CD4-positive, alpha-beta T cell treated with Interleukin-21 for 1 hour (primary cell): ENCODE measurements at regions not wholly inside any gene's neighbourhood (a gene's known extent, or its start where the extent isn't known, plus 50 kb on each side); places are given as distances from the start of the nearest gene placed in this dataset.
"Not testable (repeated sequence)": the region's sequence is repeated elsewhere in the genome, so short reads cannot be mapped to it uniquely, and the experiment has no call there.

ENCODE experiments used
- DNase-seq: peaks from one replicate; pipeline ENCODE4 v3.0.0-alpha.2; 2020

GRCh38 chr2:215577356-215577755 lies 141.5 kb upstream of the FN1 start:
- DNase-seq: no peak

DNA sequence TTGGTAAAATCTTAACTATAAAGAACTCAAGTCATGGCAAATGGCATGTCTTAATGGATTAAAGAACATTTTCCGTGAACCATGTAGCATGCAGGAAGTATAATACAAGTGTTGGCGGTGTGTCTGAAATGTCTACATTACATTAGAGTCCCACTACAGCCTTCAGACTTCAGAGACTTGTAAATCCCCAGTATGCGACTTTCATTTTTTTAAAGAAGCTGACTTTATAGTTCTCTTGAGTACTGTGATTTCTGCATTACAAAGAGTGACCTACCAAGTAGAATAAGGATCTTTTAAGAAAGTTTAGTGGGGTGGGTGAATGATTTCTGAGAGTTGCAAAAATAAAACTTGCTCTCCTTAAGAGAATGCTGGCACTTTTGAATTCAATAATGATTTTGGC lies 140.7 kb upstream of the FN1 start:
- DNase-seq: no peak

DNA sequence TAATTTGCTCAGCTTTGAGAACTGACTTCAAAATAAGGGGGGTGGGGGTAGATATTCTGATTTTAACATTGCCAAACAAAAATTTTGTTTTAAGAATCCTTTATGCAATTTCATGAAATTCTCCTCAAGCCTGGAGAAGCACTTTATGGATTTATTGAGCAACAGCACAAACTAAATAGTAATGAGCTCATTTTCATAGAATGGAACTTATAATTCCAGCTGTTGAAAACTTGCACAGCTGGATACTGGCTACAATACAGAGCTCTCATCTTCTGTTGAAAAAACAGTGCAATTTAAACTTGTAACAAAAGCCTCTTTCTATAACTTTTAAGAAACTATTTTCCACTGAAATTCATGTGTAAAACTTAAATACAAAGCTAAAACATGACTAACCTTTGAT lies 137.6 kb upstream of the FN1 start:
- DNase-seq: no peak

- no peak for DNase-seq
Observed at GRCh38 chr2:215572341-215572848, 136.5 kb upstream of the FN1 start.

DNA sequence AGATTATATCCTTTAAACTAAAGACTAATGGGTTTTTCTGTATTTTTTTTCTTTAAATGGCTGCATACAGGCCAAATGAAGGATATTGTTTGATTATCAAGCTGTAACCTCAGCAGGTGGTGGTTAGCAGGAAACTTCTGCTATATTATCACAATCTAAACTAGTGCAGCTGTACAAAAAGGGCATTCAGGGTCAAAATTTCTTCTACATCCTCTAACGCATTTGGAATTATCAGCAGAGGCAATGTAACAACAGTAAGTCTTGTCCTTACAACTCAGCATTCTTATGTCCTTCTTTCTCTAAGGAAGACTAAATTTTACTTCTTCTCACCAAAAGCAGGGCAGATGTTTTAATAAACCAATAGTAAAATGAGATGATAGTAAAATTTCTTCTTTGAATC lies 135.8 kb upstream of the FN1 start:
- DNase-seq: no peak

GRCh38 chr2:215567504-215567903 lies 131.6 kb upstream of the FN1 start:
- no peak for DNase-seq

GRCh38 chr2:215565897-215566296 lies 130.0 kb upstream of the FN1 start:
- no peak for DNase-seq

- no peak for DNase-seq
Observed at GRCh38 chr2:215557701-215558100, 121.8 kb upstream of the FN1 start.

DNA sequence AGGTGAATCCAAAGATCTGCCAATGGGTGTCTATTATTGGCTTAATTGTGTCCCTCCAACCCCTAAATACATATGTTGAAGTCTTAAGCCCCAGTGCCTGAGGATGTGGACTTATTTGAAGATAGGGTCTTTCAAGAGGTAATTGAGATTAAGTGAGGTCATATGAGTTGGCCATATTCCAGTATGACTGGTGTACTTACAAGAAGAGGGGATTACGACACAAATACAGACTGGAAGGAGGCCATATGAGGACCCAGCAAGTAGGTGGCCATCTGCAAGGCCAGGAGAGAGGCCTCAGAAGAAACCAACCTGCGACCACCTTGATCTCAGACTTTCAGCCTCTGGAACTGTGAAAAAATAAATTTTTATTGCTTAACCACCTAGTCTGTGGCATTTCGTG lies 121.1 kb upstream of the FN1 start:
- DNase-seq: no peak

DNA sequence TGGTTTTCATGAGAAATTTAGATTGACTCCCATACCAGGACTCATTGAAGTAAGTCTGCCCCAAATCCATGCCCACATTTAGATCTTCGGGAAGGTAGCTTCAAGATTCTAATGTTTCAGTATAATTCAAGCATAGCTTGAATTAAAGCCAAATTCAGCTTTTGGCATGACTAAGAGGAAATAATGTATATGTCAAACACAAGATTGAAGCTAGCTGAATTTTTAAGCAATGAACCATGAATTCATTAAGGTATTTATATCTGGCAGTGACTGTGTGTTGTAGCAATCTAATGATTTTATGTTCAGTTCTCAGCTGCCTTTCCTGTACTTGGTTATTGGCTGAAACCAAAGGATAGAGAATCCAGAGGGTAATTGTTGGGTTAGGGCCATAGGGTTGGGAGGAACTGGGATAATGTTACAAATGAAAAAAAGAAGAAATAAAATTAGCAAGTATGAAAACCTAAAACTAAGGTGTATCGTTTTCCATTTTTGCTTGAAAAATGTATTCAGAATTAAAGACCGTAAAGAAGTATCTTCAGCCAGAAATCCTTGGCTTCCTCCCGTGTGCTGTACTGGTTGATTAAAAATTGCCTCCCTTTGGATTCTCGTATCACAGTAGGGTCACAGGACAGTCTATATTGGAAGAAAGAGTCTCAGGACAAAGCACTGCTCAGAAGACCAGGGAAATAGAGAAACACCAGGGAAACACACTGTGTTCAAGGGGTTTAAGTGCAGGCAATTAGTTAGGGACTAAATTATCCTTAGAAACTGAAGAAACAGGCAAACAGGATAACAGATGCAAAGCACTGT lies 119.0 kb upstream of the FN1 start:
- DNase-seq: no peak

DNA sequence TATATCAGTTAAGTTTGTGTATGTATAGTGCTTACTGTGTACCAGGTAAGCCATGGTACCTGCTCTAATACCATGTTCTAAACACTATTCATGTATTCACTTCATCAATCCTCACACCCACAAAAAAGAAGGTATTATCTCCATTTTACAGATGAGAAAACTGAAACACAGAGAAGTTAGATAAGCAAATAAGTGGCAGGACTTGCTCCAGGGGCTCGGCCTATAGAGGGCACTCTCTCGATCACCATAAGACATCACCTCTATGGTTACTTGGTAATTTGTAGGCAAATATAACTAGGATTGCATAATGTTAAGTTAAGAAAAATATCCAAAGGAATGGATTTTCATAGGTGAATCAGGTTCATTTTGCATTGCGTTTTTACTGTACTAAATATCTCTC lies 118.1 kb upstream of the FN1 start:
- no peak for DNase-seq

GRCh38 chr2:215552144-215552580 lies 116.3 kb upstream of the FN1 start:
- no peak for DNase-seq

DNA sequence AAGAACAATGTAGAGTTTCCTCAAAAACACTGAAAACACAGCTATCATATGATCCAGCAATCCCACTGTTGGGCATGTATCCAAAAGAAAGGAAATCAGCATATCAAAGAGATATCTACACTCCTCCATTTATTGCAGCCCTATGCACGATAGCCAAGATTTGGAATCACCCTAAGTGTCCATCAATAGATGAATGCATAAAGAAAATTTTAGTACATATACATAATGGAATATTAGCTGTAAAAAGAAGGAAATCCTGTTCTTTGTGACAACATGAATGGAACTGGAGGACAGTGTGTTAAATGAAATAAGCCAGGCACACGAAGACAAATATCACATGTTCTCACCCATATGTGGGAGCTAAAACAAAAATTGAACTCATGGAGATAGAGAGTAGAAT lies 114.5 kb upstream of the FN1 start:
- DNase-seq: no peak

DNA sequence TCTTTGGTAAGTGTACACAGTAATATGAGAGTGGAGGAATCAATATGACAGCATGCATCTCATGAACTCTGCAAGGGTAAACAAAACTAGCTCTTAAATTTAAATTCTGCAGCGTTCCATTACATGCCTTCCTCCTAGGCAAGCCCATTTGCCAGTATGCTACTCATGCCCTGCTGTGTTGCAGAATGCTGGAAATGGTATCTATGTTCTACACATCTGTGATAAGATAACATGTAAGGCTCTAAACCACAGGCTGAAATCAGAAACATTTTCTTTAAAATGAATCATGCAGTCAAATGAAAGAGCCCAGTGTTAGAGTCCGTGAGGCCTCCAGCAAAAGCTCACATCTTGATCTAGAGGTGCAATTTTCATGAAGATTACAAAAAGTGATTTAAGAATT lies 112.8 kb upstream of the FN1 start:
- no peak for DNase-seq

DNA sequence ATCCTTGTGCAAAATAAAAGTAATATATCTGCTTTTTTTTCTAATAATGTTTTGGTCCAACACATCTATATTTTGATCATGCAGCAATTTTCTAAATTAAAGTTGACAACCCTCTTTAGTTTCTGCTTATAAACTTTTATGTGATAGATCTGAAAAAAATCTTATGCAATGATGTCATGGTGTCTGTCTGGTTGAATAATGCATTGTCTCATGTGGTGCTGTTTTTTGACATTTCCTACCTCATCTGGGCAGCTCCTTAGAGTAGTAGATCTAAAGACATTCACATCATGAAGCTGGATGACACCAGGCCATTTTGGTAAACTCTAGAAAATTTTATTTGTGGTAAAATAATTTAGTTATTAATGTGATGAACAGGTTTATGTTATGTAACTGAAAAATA lies 106.8 kb upstream of the FN1 start:
- DNase-seq: no peak

GRCh38 chr2:215540658-215541057 lies 104.8 kb upstream of the FN1 start:
- no peak for DNase-seq

DNA sequence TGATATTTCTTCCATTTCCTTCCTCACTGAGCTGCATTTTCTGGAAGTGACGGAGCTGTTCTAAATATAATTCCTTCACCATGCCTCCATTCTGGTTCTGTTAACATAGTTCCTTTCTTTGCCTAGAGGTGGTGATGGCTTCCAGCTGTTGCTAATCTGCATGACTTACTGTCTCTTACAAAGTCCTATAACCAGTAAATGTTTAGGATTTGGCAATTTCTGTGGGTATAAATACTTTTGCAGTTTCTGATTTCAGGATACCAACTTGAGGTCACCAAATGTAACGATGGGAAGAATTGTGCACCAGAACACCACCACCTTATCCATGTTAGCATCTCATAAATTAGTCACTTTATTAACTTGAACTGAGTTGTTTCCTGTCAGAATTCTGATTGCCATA lies 101.7 kb upstream of the FN1 start:
- DNase-seq: no peak

GRCh38 chr2:215536510-215536909 lies 100.6 kb upstream of the FN1 start:
- no peak for DNase-seq

GRCh38 chr2:215535741-215536140 lies 99.9 kb upstream of the FN1 start:
- DNase-seq: no peak

DNA sequence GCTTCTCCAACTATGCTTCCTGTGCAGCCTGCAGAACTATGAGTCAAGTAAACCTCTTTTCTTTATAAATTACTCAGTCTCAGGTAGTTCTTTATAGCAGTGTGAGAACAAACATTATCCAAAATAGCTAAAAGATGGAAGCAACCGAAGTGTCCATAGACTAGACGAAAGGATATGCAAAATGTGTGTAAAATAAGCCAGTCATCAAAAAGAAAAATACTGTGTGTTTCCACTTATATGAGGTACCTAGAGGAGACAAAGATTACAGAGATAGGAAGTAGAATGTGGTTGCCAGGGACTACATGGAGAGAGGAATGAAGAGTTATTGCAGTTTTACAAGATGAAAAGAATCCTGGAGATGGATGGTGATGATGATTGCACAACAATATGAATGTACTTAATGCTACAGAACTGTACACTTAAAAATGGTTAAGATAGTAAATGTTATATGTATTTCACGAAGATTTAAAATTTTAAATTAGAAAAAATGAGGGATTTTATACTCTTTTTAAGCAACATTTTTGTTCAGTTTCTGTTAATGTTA lies 99.3 kb upstream of the FN1 start:
- DNase-seq: no peak

- DNase-seq: not testable (repeated sequence)
Observed at GRCh38 chr2:215533716-215534115, 97.8 kb upstream of the FN1 start.

DNA sequence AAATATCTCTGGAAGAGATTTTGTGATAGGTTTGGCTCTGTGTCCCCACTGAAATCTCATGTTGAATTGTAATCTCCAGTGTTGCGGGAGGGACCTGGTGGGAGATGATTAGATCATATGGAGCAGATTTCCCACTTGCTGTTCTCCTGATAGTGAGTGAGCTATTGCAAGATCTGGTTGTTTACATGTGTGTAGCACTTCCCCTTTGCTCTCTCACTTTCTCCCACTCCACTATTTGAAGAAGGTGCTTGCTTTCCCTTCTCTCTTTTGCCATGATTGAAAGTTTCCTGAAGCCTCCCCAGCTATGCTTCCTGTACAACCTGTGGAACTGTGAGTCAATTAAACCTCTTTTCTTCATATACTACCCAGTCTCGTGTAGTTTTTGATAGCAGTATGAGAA lies 97.0 kb upstream of the FN1 start:
- DNase-seq: no peak

DNA sequence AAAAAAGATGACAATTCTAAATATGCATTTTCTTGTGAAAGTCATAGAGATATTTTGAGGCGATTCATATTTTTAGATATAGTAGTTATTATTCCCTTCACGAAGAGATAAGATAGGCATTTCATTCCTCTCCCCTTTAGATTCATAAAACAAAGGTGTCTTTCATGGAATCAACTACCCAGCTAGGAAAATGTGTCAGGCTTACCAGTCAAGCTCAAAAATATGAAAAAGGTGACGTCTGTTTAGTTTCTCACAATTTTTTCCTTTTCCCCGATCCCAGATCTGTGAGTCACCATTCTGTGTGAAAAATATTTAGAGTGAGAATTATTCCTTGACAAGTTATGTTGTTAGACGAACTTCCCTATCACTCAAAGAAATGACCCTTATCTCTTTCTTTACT lies 95.4 kb upstream of the FN1 start:
- no peak for DNase-seq

GRCh38 chr2:215530191-215530968 lies 94.5 kb upstream of the FN1 start:
- no peak for DNase-seq
